ENCODE measurements at regions not wholly inside any gene's neighbourhood (a gene's known extent, or its start where the extent isn't known, plus 50 kb on each side); places are given as distances from the start of the nearest gene placed in this dataset.

DNA sequence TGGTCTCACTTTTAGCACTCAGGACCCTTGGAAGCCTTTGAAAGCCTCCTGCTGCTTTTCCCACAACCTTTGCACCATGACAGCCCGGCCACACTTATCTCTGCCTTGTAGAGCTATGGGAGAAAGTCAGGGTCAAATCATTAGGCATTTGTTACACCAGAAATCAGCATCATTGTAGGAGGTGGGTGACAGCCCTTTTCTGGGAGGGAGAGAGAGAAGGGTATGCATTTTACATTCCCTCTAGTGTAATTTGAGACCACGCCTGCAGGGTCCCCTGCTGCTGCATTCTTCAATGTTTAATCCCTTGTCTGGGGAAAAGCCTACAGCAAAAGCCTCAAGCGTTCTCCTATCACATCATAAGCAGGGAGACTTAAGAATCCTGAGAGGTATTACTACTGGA is 766.8 kb upstream of the FAM98A start:
- DNase-seq (ENCODE audit: low read depth in 4 of 4, low spot score in 1 of 4) = no peak

DNA sequence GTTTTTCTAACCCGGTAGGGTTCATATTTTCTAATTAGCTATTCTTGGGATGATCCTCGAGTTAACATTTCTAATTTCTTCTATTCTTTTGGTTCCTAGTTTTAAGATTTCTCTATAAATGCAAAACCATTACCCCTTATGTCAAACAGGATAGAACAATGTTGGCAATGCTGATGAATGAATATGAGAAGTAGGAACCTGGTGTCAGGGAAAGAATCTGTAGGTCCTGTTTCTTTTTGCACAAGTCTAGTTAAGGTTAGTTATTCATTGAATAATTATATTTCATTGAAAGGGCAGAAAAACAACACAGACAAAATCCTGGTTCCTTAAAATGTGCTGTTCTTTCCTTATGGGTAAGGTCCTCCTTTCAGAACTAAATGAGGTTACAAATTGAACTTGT is 766.4 kb upstream of the FAM98A start:
- DNase-seq (ENCODE audit: low read depth in 4 of 4, low spot score in 1 of 4) = no peak

DNA sequence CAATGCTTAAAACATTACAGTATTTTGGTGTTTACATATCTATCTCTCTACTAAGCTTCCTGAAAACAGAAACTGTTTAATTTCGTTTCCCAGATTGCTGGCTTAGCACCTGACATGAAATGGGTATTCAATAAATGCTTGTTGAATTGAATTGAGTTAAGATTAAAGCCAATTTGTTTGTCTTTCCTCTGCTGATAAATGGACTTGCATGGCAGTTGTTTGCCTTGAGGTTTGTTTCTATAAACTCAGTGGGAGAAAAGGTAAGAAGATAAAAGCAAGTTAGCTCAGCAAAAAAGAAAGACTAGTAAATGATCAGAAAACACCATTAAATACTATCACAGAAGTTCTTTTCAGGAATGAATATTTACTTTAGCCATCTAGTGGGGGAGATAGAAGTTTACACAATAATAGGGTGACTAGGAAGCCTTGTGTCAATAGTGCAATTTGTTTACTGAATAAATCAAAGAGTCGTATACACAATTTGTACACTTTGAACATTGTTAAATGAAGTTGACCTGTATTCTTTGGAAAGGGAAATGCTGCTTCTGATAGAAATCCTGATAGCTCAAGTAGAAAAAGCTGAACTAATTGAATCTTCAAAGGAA is 754.5 kb upstream of the FAM98A start:
- DNase-seq (ENCODE audit: low read depth in 4 of 4, low spot score in 1 of 4) = no peak

DNA sequence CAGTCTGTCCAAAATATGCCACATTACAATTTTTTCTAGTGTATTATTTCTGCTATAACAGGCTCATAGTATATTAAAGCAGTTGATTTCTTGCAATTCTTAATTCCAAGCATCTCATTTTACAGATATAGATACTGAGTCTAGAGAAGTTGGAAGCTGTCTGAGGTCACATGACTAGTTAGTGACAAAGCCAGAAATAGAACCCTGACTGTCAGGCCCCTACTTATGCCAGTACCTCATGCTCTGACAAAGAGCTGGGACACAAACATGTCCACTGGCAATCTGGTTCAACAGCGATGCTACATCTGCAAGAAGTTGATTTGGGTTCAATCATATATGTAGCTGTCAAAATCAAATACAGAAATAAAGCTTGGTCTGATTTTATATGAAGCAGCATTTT is 750.4 kb upstream of the FAM98A start:
- no peak for DNase-seq (ENCODE audit: low read depth in 4 of 4, low spot score in 1 of 4)

DNA sequence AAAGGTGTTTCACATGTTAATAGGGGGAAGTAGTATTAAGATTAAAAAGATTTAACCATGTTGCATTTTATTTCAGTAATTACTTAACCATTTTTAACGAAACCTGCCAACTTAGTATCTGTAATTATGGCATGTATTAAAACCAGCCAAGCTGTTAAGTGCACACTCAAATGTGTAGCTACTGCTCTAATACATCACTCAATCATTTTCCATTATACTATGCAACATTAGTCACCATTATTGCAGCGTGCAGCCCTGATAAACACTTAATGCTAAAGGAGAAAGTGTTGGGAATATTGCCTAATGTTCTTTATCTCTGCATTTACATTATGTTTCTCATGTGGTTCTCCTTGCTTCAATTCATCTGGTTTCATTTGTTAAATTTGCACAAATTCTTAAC is 745.9 kb upstream of the FAM98A start:
- DNase-seq (ENCODE audit: low read depth in 4 of 4, low spot score in 1 of 4) = no peak

DNA sequence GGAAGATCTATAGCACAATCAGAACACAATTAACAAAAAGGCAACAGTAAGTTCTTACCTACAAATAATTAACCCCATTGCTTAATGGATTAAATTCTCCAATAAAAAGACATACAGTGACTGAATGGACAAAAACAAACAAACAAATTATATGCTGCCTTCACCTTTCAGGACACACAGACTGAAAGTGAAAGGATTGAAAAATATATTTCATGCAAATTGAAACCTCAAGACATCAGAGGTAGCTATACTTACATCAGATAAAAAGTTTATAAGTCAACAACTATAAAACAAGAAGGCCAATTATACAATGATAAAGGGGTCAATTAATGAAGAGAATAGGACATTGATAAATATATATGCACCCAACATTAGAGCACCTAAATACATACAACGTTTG is 741.2 kb upstream of the FAM98A start:
- no peak for DNase-seq (ENCODE audit: low read depth in 4 of 4, low spot score in 1 of 4)

DNA sequence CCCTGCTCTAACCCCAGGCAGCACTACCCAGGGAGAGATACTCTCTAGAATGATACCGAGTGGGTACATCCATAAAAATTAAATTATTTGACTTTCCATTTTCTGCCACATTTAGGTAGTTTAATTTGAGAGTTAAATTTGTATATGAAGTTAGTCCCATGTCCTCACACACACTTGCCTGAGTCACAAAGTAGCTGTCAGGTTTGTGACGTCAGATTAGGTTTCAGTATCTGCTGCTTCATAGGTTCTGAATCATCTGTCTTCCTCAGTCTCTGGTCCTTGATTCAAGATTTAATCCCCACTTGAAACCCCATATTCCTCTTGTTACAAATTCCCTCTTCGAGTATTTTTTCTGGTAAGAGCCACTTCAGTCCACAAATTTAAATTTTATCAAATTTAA is 738.6 kb upstream of the FAM98A start:
- no peak for DNase-seq (ENCODE audit: low read depth in 4 of 4, low spot score in 1 of 4)

DNA sequence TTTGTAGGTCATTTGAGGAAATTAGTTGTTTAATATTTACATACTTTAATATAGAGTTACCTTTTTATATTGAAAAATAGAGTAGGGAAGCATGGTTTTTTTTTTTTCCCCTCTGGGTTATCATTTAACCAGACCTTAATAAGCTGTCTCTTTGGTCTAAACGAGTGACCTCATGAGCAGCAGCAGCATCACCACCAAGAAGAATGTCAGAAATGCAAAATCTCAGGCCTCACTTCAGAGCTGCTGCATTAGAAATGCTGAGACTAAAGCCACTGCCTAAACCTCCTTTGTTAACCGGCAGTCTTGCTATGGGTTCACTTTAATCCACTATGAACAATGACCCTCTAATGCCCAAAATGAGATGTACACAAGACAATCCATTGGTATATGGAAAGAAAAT is 733.7 kb upstream of the FAM98A start:
- DNase-seq (ENCODE audit: low read depth in 4 of 4, low spot score in 1 of 4) = no peak

DNA sequence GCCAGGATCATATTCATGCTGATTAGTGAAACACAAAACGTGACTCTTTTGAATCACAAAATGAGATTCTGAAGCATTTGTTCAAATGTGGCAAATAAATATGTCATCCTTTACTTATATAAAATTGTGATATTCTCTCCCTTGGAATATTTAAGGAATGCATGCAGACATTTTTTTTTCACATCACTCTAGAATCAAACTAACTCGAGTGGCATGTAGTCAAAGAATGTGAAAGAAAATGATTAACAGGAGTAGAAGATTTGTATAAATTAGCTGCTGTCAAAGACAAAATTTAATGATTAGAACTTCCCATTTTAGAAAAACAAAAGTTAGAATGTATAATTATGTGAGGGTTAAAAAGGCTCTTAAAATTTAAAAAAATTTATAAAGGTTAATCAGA is 721.0 kb upstream of the FAM98A start:
- no peak for DNase-seq (ENCODE audit: low read depth in 4 of 4, low spot score in 1 of 4)

DNA sequence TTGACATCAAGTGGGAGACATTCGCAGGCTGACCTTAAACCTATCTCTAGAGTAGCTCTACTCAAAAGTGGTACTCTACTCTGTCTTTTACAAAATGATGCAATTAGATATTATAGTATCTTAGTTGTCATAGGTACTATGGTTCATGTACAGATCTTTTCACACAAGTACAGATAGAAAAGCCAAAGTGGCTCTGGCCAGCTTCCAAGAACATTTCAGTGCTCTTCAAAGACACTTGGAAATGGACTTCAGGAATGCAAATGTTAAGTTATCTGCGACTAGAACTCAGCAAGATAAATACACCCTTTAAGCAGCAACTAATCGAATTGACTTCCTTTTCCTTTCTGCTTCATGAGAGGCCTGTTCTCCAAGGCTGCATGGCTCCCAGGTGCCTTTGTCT is 718.7 kb upstream of the FAM98A start:
- DNase-seq (ENCODE audit: low read depth in 4 of 4, low spot score in 1 of 4) = no peak

DNA sequence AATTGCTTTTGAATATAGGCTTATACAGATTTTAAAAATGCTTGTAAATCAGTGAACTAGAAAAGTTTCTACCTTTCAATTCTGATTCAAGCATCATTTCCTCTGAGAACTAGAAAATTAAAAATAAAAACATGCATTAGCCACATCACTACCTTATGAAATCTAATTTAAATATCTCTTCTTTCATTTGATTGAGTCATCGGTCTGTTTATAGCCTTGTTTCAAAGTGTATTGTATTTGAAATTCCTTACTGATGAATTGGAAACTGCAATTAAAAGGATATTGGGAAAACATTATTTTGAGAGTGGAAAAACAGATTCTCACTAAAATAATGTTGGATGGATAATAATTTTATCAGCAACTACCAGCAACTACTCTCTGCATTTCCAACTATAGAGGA is 717.7 kb upstream of the FAM98A start:
- no peak for DNase-seq (ENCODE audit: low read depth in 4 of 4, low spot score in 1 of 4)

DNA sequence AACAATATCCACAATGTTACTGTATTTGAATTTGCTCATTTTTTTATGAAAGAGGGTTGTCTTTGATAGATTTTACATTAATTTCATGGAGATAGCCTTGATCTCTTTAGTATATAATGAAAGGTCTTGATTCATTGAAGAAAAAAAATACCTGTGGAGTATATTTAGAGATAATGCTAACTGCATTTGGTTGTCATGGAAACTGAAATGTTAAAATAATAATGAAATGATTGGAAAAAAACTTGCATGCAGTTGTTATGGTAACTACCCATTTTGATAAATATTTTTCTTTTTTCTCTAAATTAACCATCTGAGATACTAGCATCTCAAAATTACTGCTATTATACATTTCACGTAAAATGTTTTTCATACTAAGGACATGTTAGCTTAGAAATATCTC is 712.7 kb upstream of the FAM98A start:
- DNase-seq (ENCODE audit: low read depth in 4 of 4, low spot score in 1 of 4) = no peak

DNA sequence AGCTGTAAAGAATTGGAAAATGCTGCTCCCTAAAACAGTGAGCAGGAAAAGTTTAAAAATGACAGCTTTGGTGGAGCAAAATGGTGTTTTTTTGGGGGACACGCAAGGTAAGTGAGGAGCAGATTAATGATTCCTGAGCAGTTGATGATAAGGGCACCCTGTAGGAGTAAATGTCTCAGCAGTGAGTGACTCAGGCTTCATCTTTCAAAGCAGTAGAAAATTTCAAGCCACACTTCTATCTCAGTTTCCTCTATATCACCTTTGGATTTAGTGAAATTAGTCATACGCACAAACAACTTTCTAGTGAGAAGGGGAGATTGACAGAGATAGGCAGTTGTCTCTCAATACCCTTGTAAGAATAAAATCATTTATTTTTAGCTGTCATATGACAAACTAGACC is 709.0 kb upstream of the FAM98A start:
- DNase-seq (ENCODE audit: low read depth in 4 of 4, low spot score in 1 of 4) = no peak

DNA sequence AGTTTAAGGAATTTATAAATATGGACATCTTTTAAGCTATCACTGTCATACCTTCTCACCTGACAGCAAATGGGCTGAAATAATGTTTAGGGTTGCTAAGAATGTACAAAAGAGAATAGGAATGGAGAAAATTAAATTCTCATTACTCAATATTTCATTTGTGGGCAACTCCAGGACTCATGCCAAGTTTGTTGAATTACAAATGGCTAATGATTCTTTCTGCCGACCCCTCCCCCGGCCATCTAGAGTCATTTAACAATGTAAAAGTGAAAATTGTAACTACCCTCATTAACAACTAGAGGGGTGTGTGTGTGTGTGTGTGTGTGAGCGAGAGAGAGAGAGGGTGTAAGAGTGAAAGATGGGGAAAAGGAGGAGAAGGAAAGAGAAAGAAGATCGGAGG is 708.5 kb upstream of the FAM98A start:
- no peak for DNase-seq (ENCODE audit: low read depth in 4 of 4, low spot score in 1 of 4)

DNA sequence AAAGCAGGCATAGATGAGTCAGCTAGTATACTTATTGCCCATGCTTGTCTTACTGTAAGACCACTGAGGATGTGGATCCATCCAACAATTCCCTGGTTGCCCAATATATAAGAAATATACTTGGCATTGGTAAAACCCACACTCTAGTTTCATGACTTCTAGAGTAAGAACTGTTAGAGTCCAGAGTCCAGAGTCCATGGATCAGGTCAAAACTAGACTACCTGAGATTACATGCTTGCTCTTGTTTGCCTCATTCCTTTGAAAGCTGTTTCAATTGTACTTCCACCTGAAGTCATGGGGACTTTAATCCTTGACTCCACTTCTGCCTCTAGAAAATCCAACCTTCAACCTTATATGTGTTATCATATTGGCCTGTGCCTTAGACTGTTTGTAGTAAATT is 707.6 kb upstream of the FAM98A start:
- no peak for DNase-seq (ENCODE audit: low read depth in 4 of 4, low spot score in 1 of 4)

DNA sequence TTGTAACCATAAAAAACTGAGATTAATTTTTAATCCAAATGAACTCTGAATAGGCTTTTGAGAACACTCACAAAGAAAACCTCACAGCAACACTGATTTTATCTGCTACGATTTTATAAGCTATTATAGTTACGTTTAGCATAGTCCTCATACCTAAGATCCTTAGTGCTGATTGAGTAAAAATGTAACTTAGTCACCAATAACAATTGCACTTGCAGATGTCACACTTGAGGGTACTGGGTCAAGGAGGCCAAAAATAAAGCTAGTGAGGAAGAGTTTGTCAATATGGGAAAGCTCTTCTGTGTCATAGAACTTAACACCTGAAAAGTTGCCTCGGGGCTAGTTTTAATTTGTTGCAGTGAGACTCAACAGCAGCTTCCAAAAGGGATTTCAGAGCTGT is 706.5 kb upstream of the FAM98A start:
- DNase-seq (ENCODE audit: low read depth in 4 of 4, low spot score in 1 of 4) = no peak

DNA sequence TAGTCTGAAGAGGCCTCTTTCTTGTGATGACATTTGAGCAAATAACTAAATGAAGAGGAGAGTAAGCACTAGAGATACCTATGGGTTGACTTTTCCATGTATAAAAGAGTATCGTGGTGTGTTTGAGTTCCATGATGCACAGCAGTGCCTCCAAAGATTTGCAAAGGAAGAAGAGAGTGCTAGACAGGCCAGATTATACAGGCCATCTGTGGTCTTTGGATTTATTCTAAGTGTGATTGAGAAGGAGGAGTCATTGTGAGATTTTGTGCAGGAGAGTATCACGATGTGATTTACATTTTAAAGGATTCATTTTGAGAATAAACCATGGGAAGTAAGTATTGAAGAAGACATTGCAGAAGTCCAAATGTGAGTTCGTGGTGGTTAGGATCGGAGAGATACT is 695.9 kb upstream of the FAM98A start:
- no peak for DNase-seq (ENCODE audit: low read depth in 4 of 4, low spot score in 1 of 4)

DNA sequence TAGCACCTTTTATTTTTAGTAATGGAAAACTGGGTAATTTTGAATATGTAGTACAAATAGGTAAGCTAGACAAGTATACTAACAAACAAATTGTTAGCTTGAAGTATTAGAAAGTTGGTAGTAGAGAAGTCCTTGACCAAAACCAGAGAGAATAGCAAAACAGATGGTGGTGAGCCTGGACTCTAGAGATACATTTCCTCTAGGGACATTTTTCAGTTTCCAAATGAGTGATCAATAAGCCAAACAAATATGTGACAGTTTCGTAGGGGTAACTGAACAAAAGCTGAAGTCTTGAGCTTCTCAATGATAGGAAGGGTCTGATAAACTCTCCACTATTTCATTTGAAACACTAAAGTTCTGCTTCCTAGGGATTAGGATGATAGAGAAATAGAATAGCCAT is 692.0 kb upstream of the FAM98A start:
- DNase-seq (ENCODE audit: low read depth in 4 of 4, low spot score in 1 of 4) = no peak

DNA sequence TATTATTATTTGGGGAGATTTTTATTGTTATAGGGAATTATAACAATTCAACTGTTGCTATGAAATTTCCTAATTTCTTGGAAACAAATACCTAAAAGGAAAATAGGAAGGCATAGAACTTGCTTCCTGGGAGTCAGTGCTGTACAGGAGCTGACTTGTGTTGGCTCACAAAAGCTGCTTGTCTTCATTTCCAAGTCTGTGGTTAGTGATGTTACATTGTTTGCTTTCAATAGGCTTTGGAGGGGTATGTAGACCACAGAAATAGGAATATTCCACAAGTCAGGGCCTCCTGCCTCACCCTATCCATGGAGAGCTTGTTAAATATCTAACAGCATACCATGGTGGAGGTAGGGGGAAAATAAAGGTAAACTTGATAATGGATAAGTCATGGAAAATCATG is 688.9 kb upstream of the FAM98A start:
- no peak for DNase-seq (ENCODE audit: low read depth in 4 of 4, low spot score in 1 of 4)

DNA sequence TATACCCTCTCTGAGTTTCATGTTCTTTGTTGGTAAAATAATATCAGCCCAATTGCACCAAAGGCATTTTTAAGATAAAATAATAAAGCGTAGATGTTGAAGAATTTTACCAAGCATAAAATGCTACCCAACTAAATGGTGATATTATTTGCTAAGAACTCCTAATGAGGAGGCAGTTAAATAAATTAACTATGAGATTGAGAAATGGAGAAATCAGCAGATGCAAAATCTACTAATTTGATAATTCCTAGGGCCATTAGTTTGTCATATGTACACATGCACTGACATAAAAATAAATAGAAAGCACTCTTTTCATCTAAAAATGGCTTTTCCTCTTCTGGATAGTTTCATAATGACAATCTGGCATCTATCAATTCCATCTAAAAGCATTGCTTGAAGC is 681.5 kb upstream of the FAM98A start:
- DNase-seq (ENCODE audit: low read depth in 4 of 4, low spot score in 1 of 4) = no peak

DNA sequence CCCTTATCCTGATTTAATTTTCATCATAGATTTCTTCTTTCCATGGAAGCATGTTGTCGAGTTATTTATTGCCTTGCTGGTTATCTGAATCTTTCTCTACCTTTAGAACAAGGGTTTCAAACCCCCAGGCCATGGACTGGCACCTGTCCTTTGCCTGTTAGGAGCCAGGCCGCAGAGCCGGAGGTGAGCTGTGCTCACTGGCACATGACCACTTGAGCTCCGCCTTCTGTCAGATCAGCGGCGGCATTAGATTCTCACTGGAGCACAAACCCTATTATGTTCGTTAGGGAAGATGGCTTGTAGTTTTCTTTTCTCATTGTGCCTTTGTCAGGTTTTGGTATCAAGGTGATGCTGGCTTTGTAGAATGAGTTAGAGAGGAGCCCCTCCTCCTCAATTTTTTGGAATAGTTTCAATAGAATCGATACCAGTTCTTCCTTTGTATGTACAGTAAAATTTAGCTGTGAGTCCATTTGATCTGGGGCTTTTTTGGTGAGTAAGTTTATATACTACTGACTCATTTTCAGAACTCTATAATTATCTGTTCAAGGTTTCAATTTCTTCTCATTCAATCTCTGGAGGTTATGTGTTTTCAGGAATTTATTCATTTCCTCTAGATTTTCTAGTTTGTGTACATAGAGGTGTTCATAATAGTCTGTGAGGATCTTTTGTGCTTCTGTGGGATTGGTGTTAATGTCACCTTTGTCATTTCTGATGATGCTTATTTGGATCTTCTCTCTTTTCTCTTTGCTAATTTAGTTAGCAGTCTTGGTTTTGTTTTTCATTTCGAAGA is 668.0 kb upstream of the FAM98A start:
- no peak for DNase-seq (ENCODE audit: low read depth in 4 of 4, low spot score in 1 of 4)

DNA sequence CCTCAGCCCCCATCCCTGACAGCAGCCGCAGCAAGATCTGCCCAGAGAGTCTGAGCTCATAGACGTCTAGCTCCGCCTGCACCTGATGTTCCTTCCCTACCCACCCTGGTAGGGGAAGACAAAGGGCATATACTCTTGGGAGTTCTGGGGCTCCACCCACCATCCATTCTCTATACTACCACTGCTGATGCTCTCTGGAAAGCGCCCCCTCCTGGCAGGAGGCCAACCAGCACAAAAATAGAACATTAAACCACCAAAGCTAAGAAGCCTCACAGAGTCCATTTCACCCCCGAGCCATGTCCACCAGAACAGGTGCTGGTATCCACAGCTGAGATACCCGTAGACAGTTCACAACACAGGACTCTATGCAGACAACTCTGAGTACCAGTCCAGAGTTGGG is 662.6 kb upstream of the FAM98A start:
- DNase-seq (ENCODE audit: low read depth in 4 of 4, low spot score in 1 of 4) = no peak

DNA sequence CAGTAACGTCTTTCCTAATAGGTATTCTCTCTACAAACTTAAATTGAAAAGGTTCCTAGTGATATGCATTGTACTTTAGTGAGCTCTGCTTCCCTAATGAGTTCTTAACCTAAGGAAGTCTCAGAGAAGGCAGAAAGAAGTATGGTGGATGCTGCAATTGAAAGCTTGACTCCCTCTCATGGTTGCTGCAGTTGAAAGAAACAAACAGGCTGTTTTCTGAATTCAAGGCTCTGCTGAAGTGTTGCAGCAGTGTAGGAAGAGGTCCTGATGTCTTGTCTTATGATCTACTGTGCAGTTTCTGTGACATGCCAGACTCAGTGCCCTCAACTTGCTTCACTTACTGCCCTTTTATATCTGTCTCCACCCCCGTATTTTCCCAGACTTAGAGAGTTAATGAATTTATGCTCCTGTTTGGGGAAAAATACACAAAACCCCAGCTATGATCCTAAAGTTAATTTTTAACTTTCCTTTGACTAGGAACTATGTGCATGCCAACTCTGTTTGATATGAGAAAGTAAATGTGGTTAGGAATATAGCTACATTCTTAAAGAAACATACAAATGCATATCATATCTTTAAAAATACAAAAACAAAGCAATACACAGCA is 655.3 kb upstream of the FAM98A start:
- no peak for DNase-seq (ENCODE audit: low read depth in 4 of 4, low spot score in 1 of 4)
